BE2C (cell line): ENCODE measurements at regions not wholly inside any gene's neighbourhood (a gene's known extent, or its start where the extent isn't known, plus 50 kb on each side); places are given as distances from the start of the nearest gene placed in this dataset.

Experiments used
- DNase-seq: peaks from one replicate; pipeline ENCODE4 v3.0.0-alpha.2; 2020
- H3K27me3 ChIP-seq: fragments of 250-450 bp; sonication (Bioruptor Pico); 2 replicates; pipeline ENCODE4 v1.5.1; 2020; ENCODE audit warnings: mild to moderate bottlenecking
- H3K36me3 ChIP-seq: fragments of 250-450 bp; sonication (Bioruptor Pico); 2 replicates; pipeline ENCODE4 v1.5.1; 2020; ENCODE audit warnings: mild to moderate bottlenecking
- H3K4me1 ChIP-seq: fragments of 250-450 bp; sonication (Bioruptor Pico); 2 replicates; pipeline ENCODE4 v1.5.1; 2020
- H3K4me3 ChIP-seq: 2 replicates; pipeline ENCODE4 v1.5.1; 2011; ENCODE audit warnings: low read depth, low read length
- H3K9me3 ChIP-seq: fragments of 250-450 bp; sonication (Bioruptor Pico); 2 replicates; pipeline ENCODE4 v1.5.1; 2020
- TF ChIP-seq, protein P1 (sequence below): IDR thresholded peaks from 2 replicates; pipeline ENCODE4 v1.5.1; 2012; ENCODE audit warnings: mild to moderate bottlenecking, low read depth, low read length

DNA sequence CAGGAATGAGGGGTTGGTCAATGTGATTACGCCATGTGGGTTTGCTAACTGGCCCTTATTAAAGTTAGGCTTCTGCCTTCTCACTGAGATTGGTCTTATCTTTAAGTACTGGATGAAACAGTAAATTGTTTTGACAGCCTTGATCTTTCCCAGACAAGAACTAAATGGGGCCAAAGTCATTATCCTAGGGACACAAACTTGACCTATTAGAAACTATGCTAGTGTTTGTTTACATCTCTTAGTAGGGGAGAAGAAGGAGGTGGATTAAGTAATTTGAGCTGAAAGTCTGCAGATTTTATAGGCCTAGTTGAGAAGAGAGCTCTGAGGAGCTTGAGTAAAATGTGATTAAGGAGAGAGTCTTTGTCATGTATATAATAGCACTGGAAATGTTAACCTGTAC lies 386.9 kb downstream of the HTR7 start:
- Histone ChIP-seq H3K27me3 (no peaks in the 10 kb centered on the region), H3K9me3 (no peaks in the 10 kb centered on the region), H3K4me3 (no peak overlapping the region), H3K4me1 (no peaks in the 10 kb centered on the region), H3K36me3 (no peaks in the 10 kb centered on the region)
- TF ChIP-seq, protein P1, sequence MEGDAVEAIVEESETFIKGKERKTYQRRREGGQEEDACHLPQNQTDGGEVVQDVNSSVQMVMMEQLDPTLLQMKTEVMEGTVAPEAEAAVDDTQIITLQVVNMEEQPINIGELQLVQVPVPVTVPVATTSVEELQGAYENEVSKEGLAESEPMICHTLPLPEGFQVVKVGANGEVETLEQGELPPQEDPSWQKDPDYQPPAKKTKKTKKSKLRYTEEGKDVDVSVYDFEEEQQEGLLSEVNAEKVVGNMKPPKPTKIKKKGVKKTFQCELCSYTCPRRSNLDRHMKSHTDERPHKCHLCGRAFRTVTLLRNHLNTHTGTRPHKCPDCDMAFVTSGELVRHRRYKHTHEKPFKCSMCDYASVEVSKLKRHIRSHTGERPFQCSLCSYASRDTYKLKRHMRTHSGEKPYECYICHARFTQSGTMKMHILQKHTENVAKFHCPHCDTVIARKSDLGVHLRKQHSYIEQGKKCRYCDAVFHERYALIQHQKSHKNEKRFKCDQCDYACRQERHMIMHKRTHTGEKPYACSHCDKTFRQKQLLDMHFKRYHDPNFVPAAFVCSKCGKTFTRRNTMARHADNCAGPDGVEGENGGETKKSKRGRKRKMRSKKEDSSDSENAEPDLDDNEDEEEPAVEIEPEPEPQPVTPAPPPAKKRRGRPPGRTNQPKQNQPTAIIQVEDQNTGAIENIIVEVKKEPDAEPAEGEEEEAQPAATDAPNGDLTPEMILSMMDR, result no peak
- no peak for DNase-seq

DNA sequence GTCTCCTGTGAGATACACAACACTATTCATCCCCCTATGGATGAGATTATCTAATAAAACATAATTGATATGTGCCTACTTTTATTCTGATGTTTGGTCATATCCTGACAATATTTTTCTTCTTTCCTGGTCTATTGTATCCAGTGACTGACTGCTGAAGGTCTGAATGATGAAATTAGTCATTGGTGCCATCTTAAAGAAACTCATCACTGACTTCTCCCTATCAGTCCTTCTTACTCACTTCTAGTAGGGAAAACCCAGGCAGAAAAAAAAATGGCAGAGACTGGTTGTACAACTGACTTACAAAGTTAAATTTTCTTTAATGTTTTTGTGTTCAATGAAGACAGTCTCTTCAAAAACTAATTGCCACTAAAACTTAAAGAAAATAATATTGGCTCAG lies 377.4 kb downstream of the HTR7 start:
- Histone ChIP-seq H3K4me3 (no peak overlapping the region), H3K4me1 (no peaks in the 10 kb centered on the region), H3K27me3 (no peaks in the 10 kb centered on the region), H3K36me3 (no peaks in the 10 kb centered on the region), H3K9me3 (no peaks in the 10 kb centered on the region)
- TF ChIP-seq, protein P1, result no peak
- DNase-seq, result no peak

GRCh38 chr10:90481326-90481923 lies 376.4 kb downstream of the HTR7 start:
- Histone ChIP-seq H3K4me1 (no peaks in the 10 kb centered on the region), H3K27me3 (no peaks in the 10 kb centered on the region), H3K4me3 (no peak overlapping the region), H3K36me3 (no peaks in the 10 kb centered on the region), H3K9me3 (no peaks in the 10 kb centered on the region)
- TF ChIP-seq, protein P1, result no peak
- DNase-seq, result no peak

DNA sequence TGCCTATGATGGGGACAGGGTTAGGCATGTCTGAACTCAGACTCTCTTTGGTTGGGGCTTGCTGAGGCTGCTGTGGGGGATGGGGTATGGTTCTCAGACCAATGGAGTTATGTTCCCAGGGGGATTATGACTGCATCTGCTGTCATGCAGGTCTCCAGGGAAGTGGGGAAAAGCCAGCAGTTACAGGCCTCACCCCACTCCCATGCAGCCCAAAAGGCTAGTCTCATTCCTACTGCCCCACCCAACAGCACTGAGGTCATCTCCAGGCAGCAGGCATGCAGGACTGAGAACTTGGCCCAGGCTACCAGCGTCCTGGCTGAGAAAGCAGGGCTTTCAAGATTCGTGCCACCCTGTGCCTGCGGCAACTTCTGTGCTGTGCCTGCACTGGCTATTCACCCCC lies 373.3 kb downstream of the HTR7 start:
- TF ChIP-seq, protein P1, result no peak
- no peak for DNase-seq

DNA sequence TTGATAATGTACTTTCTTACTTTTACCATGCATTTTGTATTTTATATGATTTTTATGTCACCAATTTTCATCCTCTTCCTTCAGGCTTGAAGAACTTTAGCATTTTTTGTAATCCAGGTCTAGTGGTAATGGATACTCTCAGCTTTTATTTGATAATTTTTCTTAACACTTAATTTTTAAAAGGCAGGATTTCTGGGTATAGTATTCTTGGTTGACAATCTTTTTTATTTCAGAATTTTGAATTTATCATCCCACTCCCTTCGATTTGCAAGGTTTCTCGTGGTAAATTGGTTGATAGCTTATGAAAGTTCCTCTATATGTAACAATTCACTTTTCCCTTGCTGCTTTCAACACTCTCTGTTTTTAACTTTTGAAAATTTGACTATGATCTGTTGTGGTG lies 363.7 kb downstream of the HTR7 start:
- Histone ChIP-seq H3K4me3 (no peak overlapping the region), H3K4me1 (no peaks in the 10 kb centered on the region), H3K36me3 (no peaks in the 10 kb centered on the region), H3K27me3 (no peaks in the 10 kb centered on the region), H3K9me3 (no peaks in the 10 kb centered on the region)
- TF ChIP-seq, protein P1, result no peak
- no peak for DNase-seq

More for the DNA sequence above, 373.3 kb downstream of the HTR7 start:
- Histone ChIP-seq H3K4me3 (no peak overlapping the region), H3K27me3 (no peaks in the 10 kb centered on the region), H3K9me3 (no peaks in the 10 kb centered on the region), H3K36me3 (no peaks in the 10 kb centered on the region), H3K4me1 (no peaks in the 10 kb centered on the region)

DNA sequence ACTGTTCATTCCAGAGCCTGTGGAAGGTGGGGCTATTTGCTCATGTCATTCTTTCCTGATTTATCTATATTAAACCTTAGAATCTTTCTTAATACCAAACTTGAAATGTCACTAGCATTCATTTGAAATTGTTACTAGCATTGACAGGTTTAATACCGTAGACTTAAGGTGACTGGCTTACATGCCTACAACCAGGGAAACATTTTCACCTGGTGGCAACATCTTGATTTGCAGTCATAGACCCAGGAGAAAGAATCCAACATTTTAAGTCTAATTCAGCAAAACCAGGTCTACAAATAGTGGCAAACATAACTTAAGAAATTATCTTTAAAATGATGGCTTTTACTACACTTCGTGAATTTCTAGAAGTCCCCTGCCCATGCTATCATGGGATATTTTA lies 353.7 kb downstream of the HTR7 start:
- Histone ChIP-seq H3K9me3 (no peaks in the 10 kb centered on the region), H3K36me3 (no peaks in the 10 kb centered on the region), H3K4me1 (no peaks in the 10 kb centered on the region), H3K4me3 (no peak overlapping the region), H3K27me3 (no peaks in the 10 kb centered on the region)
- DNase-seq, result no peak
- TF ChIP-seq, protein P1, result no peak
